ENCODE measurements at regions not wholly inside any gene's neighbourhood (a gene's known extent, or its start where the extent isn't known, plus 50 kb on each side); places are given as distances from the start of the nearest gene placed in this dataset.
"Not testable (repeated sequence)": the region's sequence is repeated elsewhere in the genome, so short reads cannot be mapped to it uniquely, and the experiment has no call there.

- TF ChIP-seq CTCF (IDR thresholded peaks at IDR 0.05; ENCODE audit: borderline replicate concordance, control extremely low read depth, extremely low read depth, insufficient read depth, missing control alignments): no peak
- DNase-seq (ENCODE audit: low spot score): no peak
- in situ Hi-C loops (cut with MboI; ENCODE audit: low sequenced_read_pairs, unreplicated experiment): no loop called here
Observed at GRCh38 chr12:118541934-118542333, 165.6 kb downstream of the SUDS3 start.

GRCh38 chr12:118543651-118544050, 167.3 kb downstream of the SUDS3 start:
- no peak for TF ChIP-seq CTCF (IDR thresholded peaks at IDR 0.05; ENCODE audit: borderline replicate concordance, control extremely low read depth, extremely low read depth, insufficient read depth, missing control alignments)
- no peak for DNase-seq (ENCODE audit: low spot score)

GRCh38 chr12:118544569-118544968, 168.2 kb downstream of the SUDS3 start:
- DNase-seq (ENCODE audit: low spot score): no peak
- in situ Hi-C loops (cut with MboI; ENCODE audit: low sequenced_read_pairs, unreplicated experiment): no loop called here
- no peak for TF ChIP-seq CTCF (IDR thresholded peaks at IDR 0.05; ENCODE audit: borderline replicate concordance, control extremely low read depth, extremely low read depth, insufficient read depth, missing control alignments)

More at GRCh38 chr12:118543651-118544050, 167.3 kb downstream of the SUDS3 start:
- in situ Hi-C loops (cut with MboI; ENCODE audit: low sequenced_read_pairs, unreplicated experiment): no loop called here

GRCh38 chr12:118547606-118548005, 171.3 kb downstream of the SUDS3 start:
- in situ Hi-C loops (cut with MboI; ENCODE audit: low sequenced_read_pairs, unreplicated experiment); DNase-seq (ENCODE audit: low spot score): not testable (repeated sequence)

GRCh38 chr12:118548887-118549509, 172.6 kb downstream of the SUDS3 start:
- no peak for DNase-seq (ENCODE audit: low spot score)
- in situ Hi-C loops (cut with MboI; ENCODE audit: low sequenced_read_pairs, unreplicated experiment): no loop called here
- no peak for TF ChIP-seq CTCF (IDR thresholded peaks at IDR 0.05; ENCODE audit: borderline replicate concordance, control extremely low read depth, extremely low read depth, insufficient read depth, missing control alignments)

GRCh38 chr12:118549510-118549980, 173.2 kb downstream of the SUDS3 start:
- no peak for TF ChIP-seq CTCF (IDR thresholded peaks at IDR 0.05; ENCODE audit: borderline replicate concordance, control extremely low read depth, extremely low read depth, insufficient read depth, missing control alignments)
- in situ Hi-C loops (cut with MboI; ENCODE audit: low sequenced_read_pairs, unreplicated experiment): no loop called here
- no peak for DNase-seq (ENCODE audit: low spot score)

- in situ Hi-C loops (cut with MboI; ENCODE audit: low sequenced_read_pairs, unreplicated experiment): no loop called here
- no peak for TF ChIP-seq CTCF (IDR thresholded peaks at IDR 0.05; ENCODE audit: borderline replicate concordance, control extremely low read depth, extremely low read depth, insufficient read depth, missing control alignments)
- DNase-seq (ENCODE audit: low spot score): no peak
Observed at GRCh38 chr12:118553856-118554504, 177.6 kb downstream of the SUDS3 start.
